Prostate gland (tissue), 2 donors: ENCODE measurements at regions not wholly inside any gene's neighbourhood (a gene's known extent, or its start where the extent isn't known, plus 50 kb on each side); places are given as distances from the start of the nearest gene placed in this dataset.

Source experiments
- POLR2A ChIP-seq: fragments of 450-650 bp; IDR thresholded peaks from one replicate; pipeline ENCODE4 v1.6.1; 2016; ENCODE audit warnings: antibody characterized with exemption, mild to moderate bottlenecking
- POLR2AphosphoS5 ChIP-seq: sonication (generic); formaldehyde crosslinking; IDR thresholded peaks from one replicate; pipeline ENCODE4 v1.6.1; 2017; ENCODE audit warnings: antibody characterized with exemption
- TF ChIP-seq, protein P1 (sequence below), 4 experiments: fragments of 200-600 bp in 2 of 4; fragments of 450-650 bp in 2 of 4; sonication (generic) in 2 of 4; IDR thresholded peaks; 1 replicate in 3 of 4; 2 replicates in 1 of 4; pipeline ENCODE4 v1.5.1; 2016 to 2019; ENCODE audit warnings: antibody characterized with exemption in 4 of 4, mild to moderate bottlenecking in 2 of 4, moderate library complexity in 2 of 4

DNA sequence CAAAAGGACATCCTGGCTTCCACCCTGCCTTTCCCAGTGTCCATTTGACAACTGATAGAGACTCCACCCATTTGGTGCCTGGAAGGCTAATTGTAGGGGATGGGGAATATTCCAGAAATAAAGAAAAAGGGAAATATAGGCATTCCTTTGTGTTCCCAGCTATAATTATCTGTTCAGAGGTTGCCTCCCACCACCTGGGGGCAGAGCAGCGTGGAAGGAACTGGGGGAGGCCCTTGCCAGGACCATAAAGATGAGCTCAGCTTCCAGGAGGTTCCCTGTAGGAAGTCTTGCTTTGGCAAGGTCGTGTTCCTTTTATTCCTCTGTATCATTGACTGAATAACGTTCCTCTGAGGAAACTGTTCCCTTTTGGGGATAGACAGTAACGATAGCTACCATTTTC is 214.7 kb downstream of the TFAP2C start:
- TF ChIP-seq, protein P1, sequence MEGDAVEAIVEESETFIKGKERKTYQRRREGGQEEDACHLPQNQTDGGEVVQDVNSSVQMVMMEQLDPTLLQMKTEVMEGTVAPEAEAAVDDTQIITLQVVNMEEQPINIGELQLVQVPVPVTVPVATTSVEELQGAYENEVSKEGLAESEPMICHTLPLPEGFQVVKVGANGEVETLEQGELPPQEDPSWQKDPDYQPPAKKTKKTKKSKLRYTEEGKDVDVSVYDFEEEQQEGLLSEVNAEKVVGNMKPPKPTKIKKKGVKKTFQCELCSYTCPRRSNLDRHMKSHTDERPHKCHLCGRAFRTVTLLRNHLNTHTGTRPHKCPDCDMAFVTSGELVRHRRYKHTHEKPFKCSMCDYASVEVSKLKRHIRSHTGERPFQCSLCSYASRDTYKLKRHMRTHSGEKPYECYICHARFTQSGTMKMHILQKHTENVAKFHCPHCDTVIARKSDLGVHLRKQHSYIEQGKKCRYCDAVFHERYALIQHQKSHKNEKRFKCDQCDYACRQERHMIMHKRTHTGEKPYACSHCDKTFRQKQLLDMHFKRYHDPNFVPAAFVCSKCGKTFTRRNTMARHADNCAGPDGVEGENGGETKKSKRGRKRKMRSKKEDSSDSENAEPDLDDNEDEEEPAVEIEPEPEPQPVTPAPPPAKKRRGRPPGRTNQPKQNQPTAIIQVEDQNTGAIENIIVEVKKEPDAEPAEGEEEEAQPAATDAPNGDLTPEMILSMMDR (IDR thresholded peaks at IDR 0.05): peak in 1 of 4 experiments; percentile 12
- TF ChIP-seq POLR2A (no peak), POLR2AphosphoS5 (no peak)
